ENCODE measurements at regions not wholly inside any gene's neighbourhood (a gene's known extent, or its start where the extent isn't known, plus 50 kb on each side); places are given as distances from the start of the nearest gene placed in this dataset.

DNA sequence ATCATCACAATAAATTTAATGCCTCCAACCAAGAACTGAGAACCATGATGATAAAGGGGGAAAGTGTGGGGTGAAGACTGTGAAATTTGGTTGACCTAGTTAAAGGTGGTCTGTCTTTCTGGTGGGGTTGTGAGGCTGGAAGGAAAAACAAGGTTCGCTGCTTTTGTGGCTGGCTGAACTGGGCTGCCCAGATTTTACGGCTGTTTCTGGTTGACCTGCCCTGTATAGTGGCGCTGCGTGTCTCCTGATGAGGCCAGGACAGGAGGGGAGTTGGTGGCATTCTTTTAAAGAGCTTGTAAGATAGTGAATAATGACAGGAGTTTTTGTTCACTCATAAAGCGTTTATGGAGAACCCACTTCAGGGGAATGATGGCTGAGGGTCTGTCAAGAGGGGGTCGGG is 101.8 kb downstream of the CYP26A1 start:
- Mint-ChIP-seq H3K9me3 (ENCODE audit: unreplicated experiment) (peaks cover under 1% of the 10 kb centered on the region), H3K27ac (ENCODE audit: unreplicated experiment) (no peak overlapping the region), H3K4me1 (ENCODE audit: unreplicated experiment) (no peaks in the 10 kb centered on the region), H3K27me3 (ENCODE audit: unreplicated experiment) (peaks cover 13% of the 10 kb centered on the region), H3K36me3 (ENCODE audit: unreplicated experiment) (no peaks in the 10 kb centered on the region), H3K4me3 (ENCODE audit: unreplicated experiment) (no peak overlapping the region)
- no peak for DNase-seq (ENCODE audit: extremely low spot score, unreplicated experiment)
- TF ChIP-seq CTCF (IDR thresholded peaks at IDR 0.05), result no peak

GRCh38 chr10:93177511-93177910 is 103.8 kb downstream of the CYP26A1 start:
- Mint-ChIP-seq H3K9me3 (ENCODE audit: unreplicated experiment) (no peaks in the 10 kb centered on the region), H3K27me3 (ENCODE audit: unreplicated experiment) (peaks cover 13% of the 10 kb centered on the region), H3K27ac (ENCODE audit: unreplicated experiment) (no peak overlapping the region), H3K4me3 (ENCODE audit: unreplicated experiment) (no peak overlapping the region), H3K4me1 (ENCODE audit: unreplicated experiment) (no peaks in the 10 kb centered on the region), H3K36me3 (ENCODE audit: unreplicated experiment) (no peaks in the 10 kb centered on the region)
- no peak for DNase-seq (ENCODE audit: extremely low spot score, unreplicated experiment)
- TF ChIP-seq CTCF (IDR thresholded peaks at IDR 0.05), result no peak

DNA sequence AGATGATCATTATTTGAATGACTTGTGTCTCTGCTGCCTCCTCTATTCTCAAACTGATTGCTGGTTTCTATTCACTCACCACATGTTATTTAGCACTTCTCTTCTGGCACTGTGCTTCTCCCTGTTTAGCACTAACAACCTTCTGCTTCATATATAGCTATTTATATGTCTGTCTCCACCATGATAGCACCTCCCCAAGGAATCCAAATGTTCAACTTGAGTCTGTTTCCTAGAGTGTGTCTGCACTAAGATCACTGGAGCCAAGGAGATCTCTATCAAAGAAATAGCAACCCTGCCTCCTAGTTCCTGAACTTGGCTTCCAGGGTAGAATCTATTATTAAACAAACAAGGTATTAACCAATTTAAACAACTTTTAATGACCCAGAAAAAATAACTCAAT is 104.5 kb downstream of the CYP26A1 start:
- Mint-ChIP-seq H3K4me1 (ENCODE audit: unreplicated experiment) (no peaks in the 10 kb centered on the region), H3K27me3 (ENCODE audit: unreplicated experiment) (peaks cover 13% of the 10 kb centered on the region), H3K27ac (ENCODE audit: unreplicated experiment) (no peak overlapping the region), H3K36me3 (ENCODE audit: unreplicated experiment) (no peaks in the 10 kb centered on the region), H3K9me3 (ENCODE audit: unreplicated experiment) (no peaks in the 10 kb centered on the region), H3K4me3 (ENCODE audit: unreplicated experiment) (no peak overlapping the region)
- no peak for TF ChIP-seq CTCF (IDR thresholded peaks at IDR 0.05)
- DNase-seq (ENCODE audit: extremely low spot score, unreplicated experiment), result no peak

- H3K27ac Mint-ChIP-seq (ENCODE audit: unreplicated experiment), result no peak overlapping the region
- no peak for TF ChIP-seq CTCF (IDR thresholded peaks at IDR 0.05)
- no peaks in the 10 kb centered on the region for H3K36me3 Mint-ChIP-seq (ENCODE audit: unreplicated experiment)
- H3K9me3 Mint-ChIP-seq (ENCODE audit: unreplicated experiment), result peaks cover 4% of the 10 kb centered on the region
- DNase-seq (ENCODE audit: extremely low spot score, unreplicated experiment), result no peak
- H3K27me3 Mint-ChIP-seq (ENCODE audit: unreplicated experiment), result peaks cover 18% of the 10 kb centered on the region
- H3K4me1 Mint-ChIP-seq (ENCODE audit: unreplicated experiment), result no peaks in the 10 kb centered on the region
- no peak overlapping the region for H3K4me3 Mint-ChIP-seq (ENCODE audit: unreplicated experiment)
These were observed 106.8 kb downstream of the CYP26A1 start for GRCh38 chr10:93180482-93180931.

DNA sequence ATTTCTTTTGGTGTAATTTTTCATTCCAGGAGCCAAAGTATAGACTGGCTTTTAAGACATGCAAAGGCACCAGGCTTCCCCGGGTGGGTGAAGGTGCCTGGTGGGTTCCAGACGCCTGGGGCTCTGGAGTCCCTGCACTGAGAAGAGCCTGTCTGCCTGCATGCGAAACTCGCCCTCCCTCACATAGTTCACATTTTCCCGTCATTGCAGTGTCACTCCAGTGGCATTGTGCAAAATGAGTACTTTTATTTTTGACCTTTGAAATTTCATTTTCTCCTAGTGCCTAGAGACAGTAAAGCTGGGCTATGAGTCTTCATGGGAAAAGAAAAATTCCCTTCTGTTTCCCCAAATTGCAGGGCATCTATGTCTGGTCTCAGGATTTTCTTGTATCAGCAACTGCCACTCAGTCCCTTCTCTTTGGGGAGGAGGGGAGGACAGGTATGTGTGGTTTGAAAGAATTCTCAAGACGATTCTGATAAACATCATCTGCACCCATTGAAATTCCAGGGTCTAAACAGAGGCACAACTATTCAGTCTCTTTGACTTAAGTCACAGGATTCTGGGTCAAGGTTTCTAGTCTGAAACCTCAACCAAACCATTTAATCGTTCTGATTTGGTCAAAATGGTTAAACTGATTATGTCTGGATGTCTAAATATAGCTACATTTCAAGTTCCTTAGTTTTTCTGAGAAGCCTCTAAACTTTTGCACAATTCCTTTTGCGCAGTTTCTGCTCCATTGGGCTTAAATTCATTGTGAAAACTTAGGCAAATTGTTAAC is 107.8 kb downstream of the CYP26A1 start:
- H3K4me3 Mint-ChIP-seq (ENCODE audit: unreplicated experiment), result no peak overlapping the region
- no peaks in the 10 kb centered on the region for H3K36me3 Mint-ChIP-seq (ENCODE audit: unreplicated experiment)
- peaks cover 4% of the 10 kb centered on the region for H3K9me3 Mint-ChIP-seq (ENCODE audit: unreplicated experiment)
- DNase-seq (ENCODE audit: extremely low spot score, unreplicated experiment), result no peak
- H3K4me1 Mint-ChIP-seq (ENCODE audit: unreplicated experiment), result no peaks in the 10 kb centered on the region
- peaks cover 19% of the 10 kb centered on the region for H3K27me3 Mint-ChIP-seq (ENCODE audit: unreplicated experiment)
- no peak overlapping the region for H3K27ac Mint-ChIP-seq (ENCODE audit: unreplicated experiment)
- TF ChIP-seq CTCF (IDR thresholded peaks at IDR 0.05), result no peak
